ENCODE measurements at regions not wholly inside any gene's neighbourhood (a gene's known extent, or its start where the extent isn't known, plus 50 kb on each side); places are given as distances from the start of the nearest gene placed in this dataset.

GRCh38 chr10:128563387-128563786 lies 437.2 kb upstream of the MKI67 start:
- Mint-ChIP-seq H3K27me3 (ENCODE audit: low read depth, poor library complexity) (peaks cover 20% of the 10 kb centered on the region), H3K27ac (no peak overlapping the region), H3K36me3 (ENCODE audit: low read depth) (no peaks in the 10 kb centered on the region), H3K4me1 (peaks cover 6% of the 10 kb centered on the region), H3K9me3 (peaks cover 34% of the 10 kb centered on the region), H3K4me3 (no peak overlapping the region)
- DNase-seq: no peak
- no peak for TF ChIP-seq CTCF (IDR thresholded peaks at IDR 0.05)

GRCh38 chr10:128563904-128564303 lies 437.7 kb upstream of the MKI67 start:
- no peaks in the 10 kb centered on the region for H3K36me3 Mint-ChIP-seq (ENCODE audit: low read depth)
- no peak for DNase-seq
- no peak overlapping the region for H3K4me3 Mint-ChIP-seq
- no peak overlapping the region for H3K27ac Mint-ChIP-seq
- no peak for TF ChIP-seq CTCF (IDR thresholded peaks at IDR 0.05)
- peaks cover 34% of the 10 kb centered on the region for H3K9me3 Mint-ChIP-seq
- H3K27me3 Mint-ChIP-seq (ENCODE audit: low read depth, poor library complexity): peaks cover 23% of the 10 kb centered on the region
- peaks cover 11% of the 10 kb centered on the region for H3K4me1 Mint-ChIP-seq

GRCh38 chr10:128566361-128566968 lies 440.2 kb upstream of the MKI67 start:
- H3K4me3 Mint-ChIP-seq: no peak overlapping the region
- no peak for DNase-seq

GRCh38 chr10:128567551-128567950 lies 441.3 kb upstream of the MKI67 start:
- H3K9me3 Mint-ChIP-seq: peaks cover 12% of the 10 kb centered on the region
- no peak overlapping the region for H3K27ac Mint-ChIP-seq
- H3K4me3 Mint-ChIP-seq: no peak overlapping the region
- H3K4me1 Mint-ChIP-seq: peaks cover 22% of the 10 kb centered on the region
- DNase-seq: no peak
- H3K27me3 Mint-ChIP-seq (ENCODE audit: low read depth, poor library complexity): peaks cover 28% of the 10 kb centered on the region
- H3K36me3 Mint-ChIP-seq (ENCODE audit: low read depth): no peaks in the 10 kb centered on the region
- TF ChIP-seq CTCF (IDR thresholded peaks at IDR 0.05): peak; percentile 10

More at GRCh38 chr10:128566361-128566968, 440.2 kb upstream of the MKI67 start:
- H3K36me3 Mint-ChIP-seq (ENCODE audit: low read depth): no peaks in the 10 kb centered on the region
- TF ChIP-seq CTCF (IDR thresholded peaks at IDR 0.05): no peak
- H3K27me3 Mint-ChIP-seq (ENCODE audit: low read depth, poor library complexity): peaks cover 27% of the 10 kb centered on the region
- H3K4me1 Mint-ChIP-seq: peaks cover 16% of the 10 kb centered on the region
- no peak overlapping the region for H3K27ac Mint-ChIP-seq
- H3K9me3 Mint-ChIP-seq: peaks cover 23% of the 10 kb centered on the region

- H3K36me3 Mint-ChIP-seq (ENCODE audit: low read depth): no peaks in the 10 kb centered on the region
- peaks cover 27% of the 10 kb centered on the region for H3K27me3 Mint-ChIP-seq (ENCODE audit: low read depth, poor library complexity)
- TF ChIP-seq CTCF (IDR thresholded peaks at IDR 0.05): no peak
- H3K9me3 Mint-ChIP-seq: peaks cover 7% of the 10 kb centered on the region
- no peak overlapping the region for H3K4me3 Mint-ChIP-seq
- no peak for DNase-seq
- no peak overlapping the region for H3K27ac Mint-ChIP-seq
- H3K4me1 Mint-ChIP-seq: peaks cover 24% of the 10 kb centered on the region
Measured at GRCh38 chr10:128568041-128568440, 441.8 kb upstream of the MKI67 start.

- Mint-ChIP-seq H3K36me3 (ENCODE audit: low read depth) (no peaks in the 10 kb centered on the region), H3K27ac (no peak overlapping the region), H3K27me3 (ENCODE audit: low read depth, poor library complexity) (peaks cover 27% of the 10 kb centered on the region), H3K9me3 (peaks cover 4% of the 10 kb centered on the region), H3K4me3 (no peak overlapping the region), H3K4me1 (peaks cover 28% of the 10 kb centered on the region)
- no peak for DNase-seq
- TF ChIP-seq CTCF (IDR thresholded peaks at IDR 0.05): no peak
Measured at GRCh38 chr10:128568491-128568890, 442.3 kb upstream of the MKI67 start.
